ENCODE measurements at regions not wholly inside any gene's neighbourhood (a gene's known extent, or its start where the extent isn't known, plus 50 kb on each side); places are given as distances from the start of the nearest gene placed in this dataset.

DNA sequence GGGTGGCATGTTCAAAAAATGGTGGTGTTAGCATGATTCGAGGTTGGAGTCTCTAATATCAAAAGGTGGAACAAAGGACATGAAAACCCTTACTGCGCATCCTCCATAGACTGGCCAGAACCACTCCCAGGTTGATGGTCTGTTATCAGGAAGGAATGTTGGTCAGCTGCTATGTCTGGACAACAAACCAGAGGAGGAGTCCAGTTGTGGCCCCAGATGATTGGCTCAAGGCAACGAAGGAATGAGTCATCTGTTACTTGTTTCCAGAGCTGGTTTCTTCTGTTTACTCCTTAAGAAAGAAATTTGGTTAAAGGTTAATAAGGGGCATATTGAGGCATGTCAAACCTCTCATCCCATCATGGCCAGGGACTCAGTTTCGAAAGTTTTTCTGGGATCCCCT is 56.8 kb upstream of the GRIA4 start:
- intact Hi-C loops (cut with DNase I): no loop called here
- DNase-seq: no peak
- no peak for ATAC-seq

GRCh38 chr11:105548359-105548758 is 61.5 kb upstream of the GRIA4 start:
- intact Hi-C loops (cut with DNase I): no loop called here
- DNase-seq: no peak
- no peak for ATAC-seq

DNA sequence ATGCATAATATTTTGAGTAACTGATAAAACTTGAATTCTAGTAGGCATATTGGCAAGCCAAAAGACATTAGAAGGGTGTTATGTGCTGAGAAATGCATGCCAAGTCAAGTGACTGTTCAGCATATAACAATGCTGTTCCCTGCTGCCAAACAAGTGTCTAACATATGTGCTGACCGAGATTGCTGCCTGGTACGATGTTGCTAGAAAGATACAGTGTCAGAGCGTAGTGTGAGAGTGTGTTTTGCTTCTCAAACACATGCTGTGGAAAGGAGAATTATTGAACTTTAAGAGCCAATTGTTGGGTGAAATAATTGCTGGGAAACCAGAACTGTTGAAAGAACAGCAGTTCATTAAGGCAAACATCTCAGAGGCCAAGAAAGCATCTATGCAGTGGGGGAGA is 71.3 kb upstream of the GRIA4 start:
- intact Hi-C loops (cut with DNase I): no loop called here
- ATAC-seq (no peak), DNase-seq (no peak)

DNA sequence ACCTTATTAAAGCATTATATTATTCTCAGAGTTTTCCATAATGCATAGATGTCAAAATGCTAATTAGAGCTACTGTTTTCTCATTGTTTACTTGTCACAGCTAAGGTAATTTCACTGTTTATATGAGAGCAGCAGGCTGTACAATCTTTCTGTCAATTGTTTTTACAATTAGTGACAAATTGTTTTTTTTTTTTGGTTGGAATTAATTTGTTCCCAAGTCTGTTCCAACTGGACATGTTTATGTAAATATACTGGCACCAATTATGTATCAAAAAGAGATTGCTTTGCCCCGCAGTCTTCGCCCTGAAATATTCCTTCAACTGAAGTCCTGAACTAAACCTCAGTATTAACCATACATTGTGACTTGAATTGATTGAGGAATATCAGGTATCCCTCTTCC is 72.3 kb upstream of the GRIA4 start:
- ATAC-seq (no peak), DNase-seq (no peak)
- intact Hi-C loops (cut with DNase I): no loop called here

DNA sequence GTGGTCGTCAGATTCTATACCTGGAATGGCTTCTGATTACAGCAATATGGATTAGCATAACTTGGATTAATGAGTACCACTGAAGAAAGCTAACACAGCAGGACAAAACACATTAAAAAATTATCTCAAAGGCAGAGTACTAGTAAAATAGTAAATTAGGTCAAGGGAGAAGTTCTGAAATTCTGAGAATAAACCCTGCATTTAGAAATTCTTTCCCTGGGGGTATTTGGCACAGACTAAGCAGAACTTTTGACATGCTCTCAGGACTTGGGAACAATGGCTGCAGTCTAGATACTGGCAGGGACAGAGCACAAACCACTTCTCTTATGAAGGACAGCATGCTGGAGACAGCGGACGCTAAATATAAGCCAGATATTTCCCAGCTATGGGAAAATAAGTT is 85.6 kb upstream of the GRIA4 start:
- ATAC-seq (peak in 1 of 2 donors; percentile 78), DNase-seq (no peak)
- intact Hi-C loops (cut with DNase I): no loop called here

DNA sequence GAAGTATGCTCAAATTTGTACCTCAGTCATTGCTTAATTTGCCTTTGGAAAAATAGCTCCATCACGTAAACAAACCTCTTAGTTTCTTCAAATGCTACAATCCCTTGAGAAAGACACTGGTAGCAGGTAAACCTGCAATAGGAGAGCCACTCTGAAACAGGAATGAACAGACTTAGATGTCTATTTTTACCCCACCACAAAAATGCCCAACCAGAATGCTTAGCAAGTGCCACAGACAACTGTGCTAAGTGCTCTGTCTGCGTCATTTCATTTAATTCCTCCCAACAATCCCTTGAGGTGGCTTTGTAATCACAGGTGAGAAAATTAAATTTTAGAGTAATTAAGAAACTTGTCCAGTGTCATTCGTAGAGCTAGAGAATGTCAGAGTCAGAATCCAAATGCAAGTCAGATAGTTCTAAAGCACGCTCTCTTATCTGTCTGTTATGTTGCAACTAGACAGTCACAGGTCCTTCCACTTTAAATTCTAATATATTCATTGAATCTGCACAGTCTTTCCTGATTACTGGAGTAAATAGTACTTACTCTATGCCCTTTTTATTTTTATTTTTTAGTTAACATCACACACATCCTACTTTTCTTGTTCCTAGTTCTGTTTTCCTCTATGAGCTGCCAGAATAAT is 89.0 kb upstream of the GRIA4 start:
- no peak for DNase-seq
- no peak for ATAC-seq
- intact Hi-C loops (cut with DNase I): no loop called here

DNA sequence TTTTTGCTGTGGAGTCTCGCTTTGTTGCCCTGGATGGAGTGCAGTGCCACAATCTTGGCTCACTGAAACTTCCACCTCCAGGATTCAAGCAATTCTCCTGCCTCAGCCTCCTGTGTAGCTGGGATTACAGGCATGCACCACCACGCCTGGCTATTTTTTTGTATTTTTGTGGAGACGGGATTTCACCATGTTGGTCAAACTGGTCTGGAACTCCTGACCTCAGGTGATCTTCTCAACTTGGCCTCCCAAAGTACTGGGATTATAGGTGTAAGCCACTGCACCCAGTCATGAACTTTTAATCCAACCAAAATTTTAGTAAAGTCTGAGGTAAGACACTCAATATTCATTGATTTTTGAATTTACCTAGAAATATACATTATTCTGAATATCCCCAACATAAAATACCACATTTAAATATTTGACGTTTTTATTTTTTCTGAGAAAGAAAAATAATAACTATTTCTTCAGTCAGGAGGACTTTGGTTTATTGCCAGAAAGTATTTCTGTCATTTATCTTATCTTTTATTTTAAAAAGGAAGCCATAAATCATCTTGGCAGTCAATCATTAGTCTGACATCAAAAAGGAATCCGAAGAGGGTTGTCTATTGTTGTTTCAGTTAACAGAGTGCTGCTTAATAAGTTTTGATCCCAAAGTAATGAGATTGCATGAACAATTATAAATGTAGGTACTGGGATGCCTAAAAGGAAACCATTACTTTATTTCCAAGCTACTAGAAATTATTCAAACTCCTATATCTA is 102.2 kb upstream of the GRIA4 start:
- DNase-seq (no peak), ATAC-seq (no peak)
- intact Hi-C loops (cut with DNase I): no loop called here

GRCh38 chr11:105492010-105492409 is 117.9 kb upstream of the GRIA4 start:
- no peak for DNase-seq
- intact Hi-C loops (cut with DNase I): no loop called here
- ATAC-seq: no peak

- ATAC-seq: no peak
- intact Hi-C loops (cut with DNase I): no loop called here
- no peak for DNase-seq
Measured at GRCh38 chr11:105491394-105491793, 118.5 kb upstream of the GRIA4 start.

DNA sequence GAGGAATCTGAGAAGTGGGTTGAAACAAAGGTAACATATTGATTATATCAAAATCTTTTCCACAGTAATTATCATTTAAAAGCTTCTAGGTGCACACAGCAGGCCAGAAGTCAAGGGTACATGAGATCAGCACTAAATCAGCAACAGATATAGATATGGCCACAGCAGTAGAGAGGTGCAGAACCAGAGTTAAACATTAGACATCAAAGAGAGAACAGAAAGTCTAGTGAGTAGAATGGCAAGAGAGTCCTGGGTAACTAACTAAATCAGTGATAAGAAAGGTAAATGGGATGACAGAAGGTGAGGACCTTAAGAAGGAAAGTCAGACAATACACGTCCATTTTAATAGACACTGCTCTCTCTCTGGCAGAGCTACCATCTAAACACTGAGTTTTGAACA is 119.5 kb upstream of the GRIA4 start:
- no peak for ATAC-seq
- intact Hi-C loops (cut with DNase I): no loop called here
- DNase-seq: no peak

DNA sequence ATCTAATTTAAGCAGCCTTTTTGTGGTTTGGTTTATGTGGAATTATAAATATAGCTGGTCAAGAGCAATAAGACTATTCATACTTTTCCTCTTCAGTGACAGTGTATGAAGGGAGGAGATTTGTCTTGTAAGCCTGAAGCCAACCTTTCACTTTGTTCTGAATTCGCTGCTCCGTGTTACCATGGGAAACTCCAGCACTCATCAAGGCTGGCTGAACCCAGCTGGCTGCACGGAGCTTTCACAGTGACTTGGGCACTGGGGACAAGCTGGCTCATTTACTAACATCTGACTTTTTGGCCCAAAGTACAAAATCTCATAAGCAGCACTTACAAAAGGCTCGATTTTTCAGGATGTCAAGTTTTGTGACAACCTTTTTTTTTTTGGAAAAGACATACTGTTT is 120.4 kb upstream of the GRIA4 start:
- ATAC-seq: peak in 1 of 2 donors; percentile 88
- intact Hi-C loops (cut with DNase I): no loop called here

DNA sequence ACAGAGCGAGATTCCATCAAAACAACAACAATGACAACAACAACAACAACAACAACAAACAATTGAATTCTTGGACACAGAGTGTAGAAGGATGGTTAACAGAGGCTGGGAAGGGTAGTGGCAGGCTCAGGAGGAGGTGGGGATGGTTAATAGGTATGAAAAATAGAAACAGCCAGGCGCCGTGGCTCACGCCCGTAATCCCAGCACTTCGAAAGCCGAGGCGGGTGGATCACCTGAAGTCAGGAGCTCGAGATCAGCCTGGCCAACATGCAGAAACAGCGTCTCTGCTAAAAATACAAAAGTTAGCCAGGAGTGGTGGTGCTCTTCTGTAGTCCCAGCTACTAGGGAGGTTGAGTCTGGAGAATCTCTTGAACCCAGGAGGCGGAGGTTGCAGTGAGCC is 122.9 kb upstream of the GRIA4 start:
- DNase-seq (no peak), ATAC-seq (no peak)
- intact Hi-C loops (cut with DNase I): no loop called here

More for the DNA sequence above, 120.4 kb upstream of the GRIA4 start:
- DNase-seq: no peak

DNA sequence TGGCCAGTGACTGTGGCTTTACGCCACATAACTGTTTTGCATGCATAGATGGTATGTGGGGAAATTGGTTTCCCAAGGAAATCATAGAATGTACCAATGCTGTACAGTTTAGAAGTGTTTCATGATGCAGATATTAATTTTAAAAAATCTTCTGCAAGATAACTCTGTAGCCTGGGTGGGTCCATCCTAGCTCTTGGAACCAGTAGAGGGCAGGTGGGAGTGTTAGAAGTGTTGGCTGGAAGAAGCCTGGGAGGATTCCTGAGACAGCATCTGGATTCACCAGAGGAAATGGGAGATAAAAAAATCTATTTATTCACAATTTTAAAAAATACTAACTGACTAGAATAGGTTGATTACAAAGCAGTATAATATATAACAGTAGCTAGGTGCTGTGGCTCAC is 139.9 kb upstream of the GRIA4 start:
- DNase-seq (no peak), ATAC-seq (no peak)
- intact Hi-C loops (cut with DNase I): no loop called here

GRCh38 chr11:105468154-105468553 is 141.7 kb upstream of the GRIA4 start:
- intact Hi-C loops (cut with DNase I): no loop called here
- no peak for ATAC-seq
- no peak for DNase-seq

DNA sequence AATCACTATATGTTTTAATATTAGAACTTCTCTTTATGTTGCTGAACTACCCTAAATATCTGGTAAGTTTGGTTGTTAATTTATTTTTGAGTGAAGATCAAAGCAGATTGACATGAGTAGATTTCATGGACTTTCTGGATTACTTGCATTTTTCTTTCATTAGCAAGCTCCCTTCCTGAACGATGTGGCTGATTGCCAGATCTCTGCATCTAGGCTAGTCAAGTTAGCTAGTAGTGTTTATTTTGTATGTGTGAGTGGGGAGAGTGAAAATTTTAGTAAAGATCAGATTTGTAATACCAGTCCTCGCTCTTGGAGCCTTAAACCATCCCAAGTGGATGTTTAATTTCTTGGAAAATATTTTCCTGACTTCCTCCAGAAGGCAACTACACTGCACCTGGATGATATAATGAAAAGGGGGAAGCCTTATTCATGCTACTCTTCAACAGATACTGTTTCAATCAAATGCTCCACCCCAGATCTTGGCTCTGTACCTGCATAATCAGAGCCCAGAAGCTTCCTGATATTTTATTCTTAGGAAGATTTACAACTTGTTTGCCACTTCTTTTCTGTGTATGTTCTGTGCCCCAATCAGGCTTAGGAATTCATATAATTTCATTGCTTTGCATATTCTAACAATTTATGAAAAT is 143.2 kb upstream of the GRIA4 start:
- no peak for DNase-seq
- ATAC-seq: no peak
- intact Hi-C loops (cut with DNase I): no loop called here

DNA sequence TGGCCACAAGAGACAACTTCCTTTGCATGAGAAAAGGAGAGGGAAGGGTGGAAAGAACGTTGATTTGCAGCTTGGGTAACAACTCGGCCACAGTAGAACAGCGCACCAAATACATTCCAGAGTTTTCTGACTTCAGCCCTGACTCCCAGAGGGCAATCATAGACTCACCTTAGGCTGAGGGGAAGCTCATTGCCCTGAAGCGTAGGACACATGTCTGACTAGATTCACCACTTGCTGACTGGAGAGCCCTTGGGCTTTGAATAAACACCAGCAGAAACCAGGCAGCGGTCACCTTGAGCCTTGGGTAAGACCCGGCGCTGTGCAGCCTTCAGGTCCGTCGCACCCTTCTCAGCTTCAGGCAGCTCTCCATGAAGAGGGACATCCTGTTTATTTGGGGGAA is 151.8 kb upstream of the GRIA4 start:
- no peak for DNase-seq
- no peak for ATAC-seq
- intact Hi-C loops (cut with DNase I): no loop called here

- intact Hi-C loops (cut with DNase I): no loop called here
- ATAC-seq: no peak
- no peak for DNase-seq
Measured at GRCh38 chr11:105456950-105457349, 152.9 kb upstream of the GRIA4 start.

DNA sequence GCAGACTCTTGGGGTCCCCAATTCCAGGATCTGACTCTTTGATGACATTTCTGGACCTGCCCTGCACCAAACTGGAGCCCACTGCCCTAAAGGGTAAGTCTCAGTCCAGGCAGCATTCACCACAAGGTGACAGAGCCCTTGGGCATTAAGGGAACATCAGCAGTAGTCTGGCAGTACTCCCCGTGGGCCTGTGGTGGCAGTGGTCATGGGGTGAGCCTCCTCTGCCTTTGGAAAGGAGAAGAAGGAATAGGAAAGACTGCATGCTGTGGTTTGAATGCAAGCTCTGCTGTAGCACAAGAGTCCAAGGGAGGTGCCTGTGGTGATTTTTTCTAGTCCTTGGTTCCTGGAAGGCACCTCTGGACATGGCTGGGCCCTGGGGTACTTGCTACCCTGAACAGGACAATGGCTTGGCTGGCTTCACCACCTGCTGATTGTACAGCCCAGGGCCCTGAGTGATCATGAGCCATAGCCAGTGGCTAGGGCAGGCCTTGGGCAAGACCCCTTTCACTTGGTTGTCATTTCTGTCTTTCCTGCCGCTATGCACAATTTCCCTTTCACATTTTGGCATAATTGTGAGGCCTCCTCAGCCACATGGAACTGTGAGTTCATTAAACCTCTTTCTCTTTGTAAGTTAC is 160.7 kb upstream of the GRIA4 start:
- ATAC-seq (no peak), DNase-seq (no peak)
- intact Hi-C loops (cut with DNase I): no loop called here

DNA sequence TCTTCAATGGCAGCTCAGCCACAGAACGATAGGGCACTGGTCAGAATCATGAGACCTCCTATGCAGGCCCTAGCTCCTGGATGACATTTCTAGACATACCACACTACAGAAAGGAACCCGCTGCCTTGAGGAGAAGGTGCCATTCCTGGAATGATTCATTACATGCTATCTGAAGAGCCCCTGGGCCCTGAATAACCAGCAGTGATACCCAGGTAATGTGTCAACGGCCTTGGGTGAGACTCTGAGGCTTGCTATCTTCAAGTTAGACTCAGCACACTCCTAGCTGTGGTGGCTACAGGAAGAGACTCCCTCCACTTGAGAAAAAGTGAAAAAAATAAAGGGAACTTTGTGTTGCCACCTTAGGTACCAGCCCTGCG is 161.2 kb upstream of the GRIA4 start:
- DNase-seq: no peak
- intact Hi-C loops (cut with DNase I): no loop called here
- ATAC-seq: no peak

GRCh38 chr11:105447936-105448702 is 161.8 kb upstream of the GRIA4 start:
- intact Hi-C loops (cut with DNase I): no loop called here
- ATAC-seq (no peak), DNase-seq (no peak)
